ENCODE measurements at regions not wholly inside any gene's neighbourhood (a gene's known extent, or its start where the extent isn't known, plus 50 kb on each side); places are given as distances from the start of the nearest gene placed in this dataset.

GRCh38 chr11:97854877-97855276 is 1165.9 kb upstream of the CNTN5 start:
- Histone ChIP-seq H3K27me3 (replicated peaks in 1 of 2; ENCODE audit: control insufficient read depth in 2 of 2, insufficient read depth in 2 of 2, low read length in 1 of 2) (no peaks in the 10 kb centered on the region), H3K79me2 (ENCODE audit: control insufficient read depth, insufficient read depth, low read length) (no peaks in the 10 kb centered on the region), H3K36me3 (ENCODE audit: control insufficient read depth in 2 of 2, insufficient read depth in 2 of 2, low read length in 1 of 2) (no peaks in the 10 kb centered on the region), H3K27ac (ENCODE audit: control insufficient read depth, insufficient read depth) (no peak overlapping the region), H3K9me3 (replicated peaks; ENCODE audit: control insufficient read depth, insufficient read depth, low read length) (no peaks in the 10 kb centered on the region), H2AFZ (ENCODE audit: control insufficient read depth, low read depth, low read length) (no peak overlapping the region), H3K4me3 (no peak overlapping the region), H4K20me1 (ENCODE audit: control insufficient read depth, insufficient read depth) (no peaks in the 10 kb centered on the region), H3K9ac (ENCODE audit: control insufficient read depth, insufficient read depth, low read length) (no peak overlapping the region), H3K4me1 (ENCODE audit: control insufficient read depth, insufficient read depth, low read length) (no peaks in the 10 kb centered on the region), H3K4me2 (ENCODE audit: control insufficient read depth, insufficient read depth) (no peak overlapping the region)
- ATAC-seq (no peak), DNase-seq (ENCODE audit: low read depth, low spot score) (no peak), FAIRE-seq (no peak)
- 55% methylated on average over 14 of the region's 14 CpGs for WGBS (ENCODE audit: insufficient coverage, insufficient replicate concordance, low lambda C conversion rate, missing lambda C conversion rate)
- in situ Hi-C loops (cut with MboI) (no loop called here), intact Hi-C loops (cut with micrococcal nuclease; ENCODE audit: unreplicated experiment) (no loop called here)
- ChIA-PET CTCF (no interaction called here), SMC1A (ENCODE audit: uncharacterized antibody, unreplicated experiment) (no interaction called here), RAD21 (ENCODE audit: unreplicated experiment) (no interaction called here), POLR2A (no interaction called here)
- BruUV-seq (replicated peaks): no TSS peak
- TF ChIP-seq POU2F2 (IDR thresholded peaks at IDR 0.05; ENCODE audit: borderline replicate concordance, low read depth, low read length) (no peak), PBX3 (IDR thresholded peaks at IDR 0.05; ENCODE audit: insufficient replicate concordance, low read depth, low read length) (no peak), ZNF592 (IDR thresholded peaks at IDR 0.05) (no peak), CHD1 (IDR thresholded peaks at IDR 0.05; ENCODE audit: low read depth, low read length) (no peak), EGR1 (IDR thresholded peaks at IDR 0.05; ENCODE audit: borderline replicate concordance in 1 of 2, low read depth in 2 of 2, low read length in 2 of 2) (no peak), KAT2A (conservative IDR thresholded peaks at IDR 0.05; ENCODE audit: control insufficient read depth, low read depth, low read length) (no peak), SKIL (IDR thresholded peaks at IDR 0.05; ENCODE audit: low read depth, poor library complexity, severe bottlenecking) (no peak), ZBTB4 (CRISPR knock-in tag; IDR thresholded peaks at IDR 0.05) (no peak), RBBP5 (conservative IDR thresholded peaks at IDR 0.05) (no peak), ZNF207 (IDR thresholded peaks at IDR 0.05; ENCODE audit: borderline replicate concordance) (no peak), ELK1 (IDR thresholded peaks at IDR 0.05; ENCODE audit: low read depth, low read length) (no peak), IRF4 (IDR thresholded peaks at IDR 0.05; ENCODE audit: low read depth, low read length) (no peak), TAF1 (IDR thresholded peaks at IDR 0.05; ENCODE audit: borderline replicate concordance, low read depth, low read length) (no peak)

Measured in GM12878 (cell line).